ENCODE measurements at regions not wholly inside any gene's neighbourhood (a gene's known extent, or its start where the extent isn't known, plus 50 kb on each side); places are given as distances from the start of the nearest gene placed in this dataset.

DNA sequence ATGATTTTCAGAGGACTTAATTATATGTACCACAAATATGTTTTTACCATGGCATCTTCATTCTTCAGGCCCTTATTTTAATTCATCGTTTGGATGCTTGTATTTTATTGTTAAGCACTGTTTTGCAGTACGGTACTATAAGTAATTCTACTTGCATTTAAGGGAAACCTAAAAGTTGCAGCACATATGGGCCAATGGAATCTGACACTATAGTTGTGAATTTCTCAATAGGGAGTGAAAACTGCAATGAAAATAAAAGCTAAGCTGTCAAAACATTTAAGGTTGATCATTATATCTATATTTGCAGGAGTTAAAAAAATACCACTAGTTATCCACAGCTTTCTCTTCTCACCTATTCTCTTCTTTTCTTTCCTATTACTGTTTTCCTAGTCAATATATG is 1071.8 kb downstream of the MAT2B start:
- WGBS, 2 experiments: 100% methylated on average over 1 to 2 of the region's 2 CpGs
- Histone ChIP-seq H3K4me3 (ENCODE audit: insufficient read depth, low read depth, low read length) (no peak overlapping the region), H3K27me3 (ENCODE audit: control insufficient read depth, insufficient read depth, low read length, poor library complexity, severe bottlenecking) (no peaks in the 10 kb centered on the region), H3K4me1 (ENCODE audit: control insufficient read depth, insufficient read depth, low read length) (no peaks in the 10 kb centered on the region), H3K9me3 (ENCODE audit: control insufficient read depth, low read length) (no peaks in the 10 kb centered on the region), H3K36me3 (ENCODE audit: control insufficient read depth, insufficient read depth, low read length) (no peaks in the 10 kb centered on the region), H3K27ac (ENCODE audit: insufficient read depth, low read depth, low read length, poor library complexity, severe bottlenecking) (no peak overlapping the region)

DNA sequence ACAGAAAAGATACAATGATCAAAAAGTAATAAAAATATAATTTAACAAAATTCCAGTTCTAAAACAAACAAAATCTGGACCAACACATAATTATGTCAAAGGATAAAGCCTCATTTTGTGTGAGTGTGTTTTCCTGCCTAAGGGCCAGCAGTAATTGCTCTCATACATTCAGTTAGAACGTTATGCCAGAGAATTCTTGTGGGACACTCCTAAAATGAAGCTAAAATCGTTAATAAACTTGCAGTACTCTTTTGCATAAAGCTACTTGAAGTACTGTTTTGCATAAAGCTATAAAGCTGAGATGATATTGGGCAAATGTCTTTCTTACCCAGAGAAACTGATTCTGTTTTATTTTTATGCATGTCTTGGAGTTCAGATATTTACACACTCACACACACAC is 1072.3 kb downstream of the MAT2B start:
- Histone ChIP-seq H3K4me3 (ENCODE audit: insufficient read depth, low read depth, low read length) (no peak overlapping the region), H3K4me1 (ENCODE audit: control insufficient read depth, insufficient read depth, low read length) (no peaks in the 10 kb centered on the region), H3K9me3 (ENCODE audit: control insufficient read depth, low read length) (no peaks in the 10 kb centered on the region), H3K27ac (ENCODE audit: insufficient read depth, low read depth, low read length, poor library complexity, severe bottlenecking) (no peak overlapping the region), H3K36me3 (ENCODE audit: control insufficient read depth, insufficient read depth, low read length) (no peaks in the 10 kb centered on the region), H3K27me3 (ENCODE audit: control insufficient read depth, insufficient read depth, low read length, poor library complexity, severe bottlenecking) (no peaks in the 10 kb centered on the region)
- 96 to 97% methylated on average over 2 of the region's 2 CpGs for WGBS, 2 experiments

DNA sequence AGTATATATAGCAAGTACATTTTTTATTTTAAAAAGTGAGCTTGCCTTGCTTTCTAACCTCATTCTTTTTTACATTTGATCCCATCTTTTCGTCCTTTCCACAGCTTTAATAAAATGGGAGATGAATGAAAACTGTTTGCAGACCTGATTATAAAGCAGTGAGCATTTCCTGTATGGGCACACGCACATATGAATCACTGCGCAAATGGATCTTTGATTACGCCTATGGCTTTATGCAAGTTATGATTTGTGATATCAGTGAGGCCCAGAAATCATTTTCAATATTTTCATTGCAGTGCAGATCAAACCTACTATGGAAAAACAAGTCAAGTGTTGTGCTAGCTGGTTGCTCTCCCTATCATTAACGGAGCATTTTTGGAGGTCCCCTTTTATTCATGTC is 1073.0 kb downstream of the MAT2B start:
- no peak overlapping the region for H3K27ac ChIP-seq (ENCODE audit: insufficient read depth, low read depth, low read length, poor library complexity, severe bottlenecking)
- H3K36me3 ChIP-seq (ENCODE audit: control insufficient read depth, insufficient read depth, low read length): no peaks in the 10 kb centered on the region
- no peaks in the 10 kb centered on the region for H3K4me1 ChIP-seq (ENCODE audit: control insufficient read depth, insufficient read depth, low read length)
- 95 to 97% methylated on average over 4 to 5 of the region's 5 CpGs for WGBS, 2 experiments
- no peaks in the 10 kb centered on the region for H3K27me3 ChIP-seq (ENCODE audit: control insufficient read depth, insufficient read depth, low read length, poor library complexity, severe bottlenecking)
- H3K4me3 ChIP-seq (ENCODE audit: insufficient read depth, low read depth, low read length): no peak overlapping the region
- no peaks in the 10 kb centered on the region for H3K9me3 ChIP-seq (ENCODE audit: control insufficient read depth, low read length)

DNA sequence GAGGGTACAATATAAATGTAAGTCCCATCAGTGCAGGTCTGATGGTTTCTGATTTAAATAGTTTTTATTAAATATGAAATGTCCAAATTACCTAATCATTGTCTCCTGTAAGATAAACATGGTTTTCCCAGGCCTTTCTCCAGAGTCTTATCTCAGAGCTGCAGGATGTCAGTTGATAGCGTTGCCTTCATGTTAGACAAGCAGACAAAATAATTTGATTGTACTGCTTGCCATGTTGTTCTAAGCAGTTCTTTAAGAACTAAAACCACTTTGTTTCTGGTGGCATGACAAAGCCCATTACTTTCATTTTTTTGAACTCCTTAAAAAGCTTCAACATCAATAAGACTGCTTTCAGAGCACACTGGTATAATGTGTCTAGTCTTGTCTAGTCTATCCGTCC is 1073.5 kb downstream of the MAT2B start:
- H3K4me1 ChIP-seq (ENCODE audit: control insufficient read depth, insufficient read depth, low read length): no peaks in the 10 kb centered on the region
- no peak overlapping the region for H3K27ac ChIP-seq (ENCODE audit: insufficient read depth, low read depth, low read length, poor library complexity, severe bottlenecking)
- no peaks in the 10 kb centered on the region for H3K9me3 ChIP-seq (ENCODE audit: control insufficient read depth, low read length)
- no peaks in the 10 kb centered on the region for H3K27me3 ChIP-seq (ENCODE audit: control insufficient read depth, insufficient read depth, low read length, poor library complexity, severe bottlenecking)
- H3K36me3 ChIP-seq (ENCODE audit: control insufficient read depth, insufficient read depth, low read length): no peaks in the 10 kb centered on the region
- no peak overlapping the region for H3K4me3 ChIP-seq (ENCODE audit: insufficient read depth, low read depth, low read length)
- WGBS, 2 experiments: 90 to 93% methylated on average over 2 of the region's 2 CpGs

DNA sequence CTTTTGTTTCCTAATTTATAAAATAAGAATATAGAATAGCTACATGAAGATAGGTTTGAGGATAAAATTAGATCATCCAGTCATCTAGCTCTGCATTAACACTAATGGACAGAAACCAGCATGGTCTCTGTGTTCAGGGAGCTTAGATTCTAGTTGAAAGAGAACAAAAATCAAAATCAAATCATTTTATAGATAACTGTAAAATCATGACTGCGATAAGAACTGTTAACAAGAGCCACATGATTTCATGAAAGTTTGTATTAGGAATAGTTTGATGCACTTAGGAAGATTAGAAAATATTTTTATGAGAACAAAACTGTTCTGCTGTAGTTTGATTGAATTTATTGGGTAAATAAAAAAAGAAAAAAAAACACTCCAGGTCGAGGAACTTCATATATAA is 1074.7 kb downstream of the MAT2B start:
- Histone ChIP-seq H3K27ac (ENCODE audit: insufficient read depth, low read depth, low read length, poor library complexity, severe bottlenecking) (no peak overlapping the region), H3K4me1 (ENCODE audit: control insufficient read depth, insufficient read depth, low read length) (no peaks in the 10 kb centered on the region), H3K4me3 (ENCODE audit: insufficient read depth, low read depth, low read length) (no peak overlapping the region), H3K27me3 (ENCODE audit: control insufficient read depth, insufficient read depth, low read length, poor library complexity, severe bottlenecking) (no peaks in the 10 kb centered on the region), H3K9me3 (ENCODE audit: control insufficient read depth, low read length) (no peaks in the 10 kb centered on the region), H3K36me3 (ENCODE audit: control insufficient read depth, insufficient read depth, low read length) (no peaks in the 10 kb centered on the region)
- WGBS, 2 experiments: 83 to 96% methylated on average over 2 of the region's 2 CpGs

DNA sequence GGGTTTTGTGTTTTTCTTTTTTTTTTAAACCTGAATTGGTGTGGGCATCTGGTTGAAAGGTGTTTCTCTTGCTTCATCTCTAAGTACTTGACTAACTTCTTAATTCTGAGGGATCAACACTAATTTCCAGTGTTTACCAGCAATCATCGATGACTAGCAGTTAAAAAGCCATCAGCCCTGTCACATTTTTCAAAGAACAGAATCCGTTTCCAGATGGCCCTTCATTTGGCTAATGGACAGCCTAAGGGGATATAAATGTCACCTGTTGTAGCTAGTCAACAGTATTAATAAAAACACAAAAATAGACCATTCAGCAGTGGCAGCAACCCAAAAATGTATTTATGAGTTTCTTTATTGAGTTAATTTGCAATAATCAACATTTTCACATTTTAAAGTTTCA is 1076.5 kb downstream of the MAT2B start:
- Histone ChIP-seq H3K36me3 (ENCODE audit: control insufficient read depth, insufficient read depth, low read length) (no peaks in the 10 kb centered on the region), H3K4me3 (ENCODE audit: insufficient read depth, low read depth, low read length) (no peak overlapping the region), H3K4me1 (ENCODE audit: control insufficient read depth, insufficient read depth, low read length) (no peaks in the 10 kb centered on the region), H3K27me3 (ENCODE audit: control insufficient read depth, insufficient read depth, low read length, poor library complexity, severe bottlenecking) (no peaks in the 10 kb centered on the region), H3K9me3 (ENCODE audit: control insufficient read depth, low read length) (no peaks in the 10 kb centered on the region), H3K27ac (ENCODE audit: insufficient read depth, low read depth, low read length, poor library complexity, severe bottlenecking) (no peak overlapping the region)
- 89 to 92% methylated on average over 2 of the region's 2 CpGs for WGBS, 2 experiments

DNA sequence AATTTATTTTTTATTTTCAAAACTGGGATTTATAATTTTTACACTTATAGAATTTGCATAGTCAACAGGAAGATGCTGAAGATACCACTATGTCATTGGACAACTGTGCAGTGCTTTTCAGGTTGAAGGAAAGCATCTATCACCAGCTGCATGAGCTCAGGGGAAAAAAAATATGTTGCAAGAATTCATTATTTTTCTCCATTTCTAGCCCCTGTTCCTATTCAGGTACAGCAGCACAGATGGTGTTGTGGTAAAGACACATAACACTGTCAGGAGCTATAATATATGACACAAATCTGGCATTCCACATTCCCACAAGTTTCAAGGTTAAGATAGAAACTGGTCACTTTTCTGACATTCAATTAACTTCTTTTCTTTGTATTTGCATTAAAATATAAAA is 1088.6 kb downstream of the MAT2B start:
- H3K27ac ChIP-seq (ENCODE audit: insufficient read depth, low read depth, low read length, poor library complexity, severe bottlenecking): no peak overlapping the region
- no peaks in the 10 kb centered on the region for H3K27me3 ChIP-seq (ENCODE audit: control insufficient read depth, insufficient read depth, low read length, poor library complexity, severe bottlenecking)
- no peaks in the 10 kb centered on the region for H3K9me3 ChIP-seq (ENCODE audit: control insufficient read depth, low read length)
- H3K4me3 ChIP-seq (ENCODE audit: insufficient read depth, low read depth, low read length): no peak overlapping the region
- H3K4me1 ChIP-seq (ENCODE audit: control insufficient read depth, insufficient read depth, low read length): no peaks in the 10 kb centered on the region
- H3K36me3 ChIP-seq (ENCODE audit: control insufficient read depth, insufficient read depth, low read length): no peaks in the 10 kb centered on the region

DNA sequence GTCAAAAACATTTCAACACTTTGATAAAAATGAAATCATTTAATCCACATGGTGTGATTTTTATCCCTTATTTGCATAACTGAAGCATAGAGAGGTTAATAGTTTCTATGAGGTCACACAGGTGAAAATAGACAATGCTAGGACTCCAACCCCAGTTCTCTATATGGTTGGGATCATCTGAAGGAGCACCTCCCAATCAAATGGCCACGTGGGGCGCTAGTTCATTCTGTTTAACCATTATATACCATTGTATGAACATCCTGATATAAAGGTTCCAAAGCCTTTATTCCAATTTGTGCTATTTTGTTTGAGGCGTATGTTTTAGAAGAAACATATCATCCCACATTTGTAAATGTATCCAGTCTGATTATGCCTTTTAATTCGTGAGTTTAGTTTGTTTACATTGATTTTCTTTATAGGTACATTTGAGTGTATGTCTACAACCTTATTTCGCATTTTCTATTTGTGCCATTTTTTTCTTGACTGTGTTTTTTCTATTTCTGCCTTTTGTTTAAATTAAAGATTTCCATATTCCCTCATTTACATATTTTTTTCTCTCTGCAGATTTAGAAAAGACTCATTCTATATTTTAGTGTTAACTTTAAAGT is 1092.0 kb downstream of the MAT2B start:
- H3K36me3 ChIP-seq (ENCODE audit: control insufficient read depth, insufficient read depth, low read length): no peaks in the 10 kb centered on the region
- no peak overlapping the region for H3K4me3 ChIP-seq (ENCODE audit: insufficient read depth, low read depth, low read length)
- no peaks in the 10 kb centered on the region for H3K4me1 ChIP-seq (ENCODE audit: control insufficient read depth, insufficient read depth, low read length)
- H3K9me3 ChIP-seq (ENCODE audit: control insufficient read depth, low read length): no peaks in the 10 kb centered on the region
- H3K27me3 ChIP-seq (ENCODE audit: control insufficient read depth, insufficient read depth, low read length, poor library complexity, severe bottlenecking): no peaks in the 10 kb centered on the region
- WGBS, 2 experiments: 8 to 55% methylated on average over 2 to 4 of the region's 5 CpGs
- no peak overlapping the region for H3K27ac ChIP-seq (ENCODE audit: insufficient read depth, low read depth, low read length, poor library complexity, severe bottlenecking)

DNA sequence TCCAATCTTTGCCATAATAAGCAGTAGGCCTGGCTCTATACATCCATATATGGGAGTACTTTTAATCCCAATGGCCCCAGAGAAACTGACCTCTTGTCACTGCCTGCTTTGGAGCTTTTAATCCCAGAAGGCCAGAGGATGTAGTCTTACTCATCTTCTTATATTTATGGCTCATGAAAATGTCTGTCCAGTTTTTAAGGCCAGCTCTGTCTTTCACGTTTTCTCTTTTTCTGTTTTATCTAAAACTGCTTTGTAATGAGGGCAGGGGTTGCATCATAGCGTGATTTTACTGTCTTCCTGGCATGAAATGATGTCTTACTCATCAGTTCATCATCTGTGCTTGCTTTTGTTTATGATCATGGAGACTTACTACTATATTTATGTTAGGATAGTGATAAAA is 1094.9 kb downstream of the MAT2B start:
- Histone ChIP-seq H3K4me1 (ENCODE audit: control insufficient read depth, insufficient read depth, low read length) (no peaks in the 10 kb centered on the region), H3K27ac (ENCODE audit: insufficient read depth, low read depth, low read length, poor library complexity, severe bottlenecking) (no peak overlapping the region), H3K9me3 (ENCODE audit: control insufficient read depth, low read length) (no peaks in the 10 kb centered on the region), H3K36me3 (ENCODE audit: control insufficient read depth, insufficient read depth, low read length) (no peaks in the 10 kb centered on the region), H3K27me3 (ENCODE audit: control insufficient read depth, insufficient read depth, low read length, poor library complexity, severe bottlenecking) (no peaks in the 10 kb centered on the region), H3K4me3 (ENCODE audit: insufficient read depth, low read depth, low read length) (no peak overlapping the region)
- 85 to 100% methylated on average over 2 of the region's 2 CpGs for WGBS, 2 experiments

DNA sequence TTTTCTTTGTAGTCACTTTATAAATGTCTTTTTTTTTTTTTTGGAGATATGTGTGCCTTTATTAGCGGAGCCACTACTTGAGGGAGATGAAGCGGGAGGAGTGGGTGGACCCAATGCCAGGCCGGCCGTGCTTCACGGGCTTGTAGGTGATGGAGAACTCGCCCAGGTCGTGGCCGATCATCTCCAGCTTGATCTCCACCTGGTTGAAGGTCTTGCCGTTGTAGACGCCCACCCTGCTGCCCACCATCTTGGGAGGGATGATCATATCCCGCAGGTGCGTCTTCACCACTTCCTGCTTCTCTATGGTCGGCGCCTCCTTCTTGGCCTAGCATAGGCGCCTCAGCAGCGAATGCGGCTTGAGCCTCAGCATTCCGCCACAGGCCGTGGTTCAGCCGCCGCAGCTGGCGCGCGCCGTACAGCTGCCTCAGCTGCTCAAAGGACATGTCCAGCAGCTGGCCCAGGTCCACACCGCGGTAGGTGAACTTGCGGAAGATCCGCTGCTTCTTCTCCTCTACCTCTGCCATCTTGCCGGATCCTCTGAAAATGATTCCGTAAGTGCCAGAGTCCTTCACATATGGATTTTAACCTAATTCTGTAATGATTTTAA is 1095.6 kb downstream of the MAT2B start:
- 96 to 97% methylated on average over 30 to 31 of the region's 31 CpGs for WGBS, 2 experiments
- H3K9me3 ChIP-seq (ENCODE audit: control insufficient read depth, low read length): no peaks in the 10 kb centered on the region

DNA sequence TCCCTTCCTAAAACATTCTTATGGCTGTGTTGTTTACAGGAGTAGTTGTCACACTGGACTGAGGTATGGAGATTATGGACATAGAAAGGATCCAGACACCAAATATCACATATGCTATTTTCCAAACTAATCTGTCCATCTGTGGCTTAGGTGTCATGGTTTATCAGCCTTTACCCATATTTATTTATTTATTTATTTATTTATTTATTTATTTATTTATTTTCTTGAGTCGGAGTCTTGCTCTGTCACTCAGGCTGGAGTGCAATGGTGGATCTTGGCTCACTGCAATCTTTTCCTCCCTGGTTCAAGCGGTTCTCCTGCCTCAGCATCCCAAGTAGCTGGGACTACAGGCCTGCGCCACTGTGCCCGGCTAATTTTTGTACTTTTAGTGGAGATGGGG is 1103.1 kb downstream of the MAT2B start:
- Histone ChIP-seq H3K9me3 (ENCODE audit: control insufficient read depth, low read length) (no peaks in the 10 kb centered on the region), H3K4me3 (ENCODE audit: insufficient read depth, low read depth, low read length) (no peak overlapping the region), H3K4me1 (ENCODE audit: control insufficient read depth, insufficient read depth, low read length) (no peaks in the 10 kb centered on the region), H3K36me3 (ENCODE audit: control insufficient read depth, insufficient read depth, low read length) (no peaks in the 10 kb centered on the region), H3K27ac (ENCODE audit: insufficient read depth, low read depth, low read length, poor library complexity, severe bottlenecking) (no peak overlapping the region), H3K27me3 (ENCODE audit: control insufficient read depth, insufficient read depth, low read length, poor library complexity, severe bottlenecking) (no peaks in the 10 kb centered on the region)
- 93% methylated on average over 4 of the region's 4 CpGs for WGBS, 2 experiments

More for the DNA sequence above, 1095.6 kb downstream of the MAT2B start:
- no peak overlapping the region for H3K27ac ChIP-seq (ENCODE audit: insufficient read depth, low read depth, low read length, poor library complexity, severe bottlenecking)
- H3K4me3 ChIP-seq (ENCODE audit: insufficient read depth, low read depth, low read length): no peak overlapping the region
- no peaks in the 10 kb centered on the region for H3K36me3 ChIP-seq (ENCODE audit: control insufficient read depth, insufficient read depth, low read length)
- no peaks in the 10 kb centered on the region for H3K27me3 ChIP-seq (ENCODE audit: control insufficient read depth, insufficient read depth, low read length, poor library complexity, severe bottlenecking)
- H3K4me1 ChIP-seq (ENCODE audit: control insufficient read depth, insufficient read depth, low read length): no peaks in the 10 kb centered on the region

Data from ectodermal cell (in vitro differentiated cells).